OCI-LY1 (cell line): ENCODE measurements at regions not wholly inside any gene's neighbourhood (a gene's known extent, or its start where the extent isn't known, plus 50 kb on each side); places are given as distances from the start of the nearest gene placed in this dataset.

Source experiments
- H2AFZ ChIP-seq: fragments of 200-600 bp; sonication (generic), shearing (Covaris generic); 2 replicates; pipeline ENCODE4 v1.6.0; 2014; ENCODE audit warnings: antibody characterized with exemption, mild to moderate bottlenecking, low read length
- H3F3A ChIP-seq: fragments of 200-600 bp; sonication (generic), shearing (Covaris generic); 2 replicates; pipeline ENCODE4 v1.6.0; 2014; ENCODE audit warnings: mild to moderate bottlenecking, antibody characterized with exemption, low read length, moderate library complexity; ENCODE audit not compliant: insufficient read depth
- H3K27ac ChIP-seq: fragments of 200-600 bp; sonication (generic); 2 replicates; pipeline ENCODE4 v1.5.1; 2014; ENCODE audit warnings: low read length, mixed run types, mild to moderate bottlenecking, low read depth; ENCODE audit not compliant: poor library complexity, severe bottlenecking
- H3K27me3 ChIP-seq: fragments of 200-600 bp; sonication (generic); 2 replicates; pipeline ENCODE4 v1.6.0; 2014; ENCODE audit warnings: antibody characterized with exemption, mild to moderate bottlenecking, low read length, moderate library complexity; ENCODE audit not compliant: insufficient read depth
- H3K36me3 ChIP-seq: fragments of 200-600 bp; sonication (generic); 2 replicates; pipeline ENCODE4 v1.6.1; 2014; ENCODE audit warnings: mild to moderate bottlenecking, antibody characterized with exemption, low read length, moderate library complexity, mixed read lengths; ENCODE audit not compliant: insufficient read depth
- H3K4me1 ChIP-seq: fragments of 200-600 bp; sonication (generic); 2 replicates; pipeline ENCODE4 v1.5.1; 2014; ENCODE audit warnings: mild to moderate bottlenecking, low read length, moderate library complexity; ENCODE audit not compliant: insufficient read depth, severe bottlenecking
- H3K4me2 ChIP-seq: fragments of 200-600 bp; sonication (generic), shearing (Covaris generic); 2 replicates; pipeline ENCODE4 v1.6.1; 2014; ENCODE audit warnings: low read length
- H3K4me3 ChIP-seq: fragments of 200-600 bp; sonication (generic); 2 replicates; pipeline ENCODE4 v1.5.1; 2014; ENCODE audit warnings: low read length, low read depth, mild to moderate bottlenecking, mixed read lengths; ENCODE audit not compliant: poor library complexity, severe bottlenecking
- H3K79me2 ChIP-seq: fragments of 200-600 bp; shearing (Covaris generic); 2 replicates; pipeline ENCODE4 v1.6.1; 2016; ENCODE audit warnings: mixed run types, low read length, mixed read lengths; ENCODE audit not compliant: insufficient read depth
- H3K9ac ChIP-seq: fragments of 200-600 bp; sonication (generic), shearing (Covaris generic); 2 replicates; pipeline ENCODE4 v1.6.1; 2014; ENCODE audit warnings: mild to moderate bottlenecking, low read length, mixed read lengths
- H3K9me2 ChIP-seq: fragments of 200-600 bp; sonication (generic), shearing (Covaris generic); 2 replicates; pipeline ENCODE4 v1.6.1; 2014; ENCODE audit warnings: low read depth, mild to moderate bottlenecking, low read length, mixed read lengths
- H3K9me3 ChIP-seq: fragments of 200-600 bp; shearing (Covaris generic); 2 replicates; pipeline ENCODE4 v1.6.1; 2014; ENCODE audit warnings: low read length, mixed read lengths
- H4K20me1 ChIP-seq: fragments of 200-600 bp; sonication (generic), shearing (Covaris generic); 2 replicates; pipeline ENCODE4 v1.6.0; 2016; ENCODE audit warnings: mild to moderate bottlenecking, low read length; ENCODE audit not compliant: insufficient read depth
- EZH2 ChIP-seq: fragments of 200-600 bp; sonication (generic), shearing (Covaris generic); IDR thresholded peaks from 2 replicates; pipeline ENCODE4 v1.8.0; 2017; ENCODE audit warnings: borderline replicate concordance, mixed run types, mild to moderate bottlenecking, antibody characterized with exemption, low read length, moderate library complexity, mixed read lengths
- TF ChIP-seq, protein P1 (sequence below): fragments of 200-600 bp; sonication (generic), shearing (Covaris generic); IDR thresholded peaks from 2 replicates; pipeline ENCODE4 v1.5.1; 2017; ENCODE audit warnings: mild to moderate bottlenecking, antibody characterized with exemption, low read length, moderate library complexity, mixed read lengths

DNA sequence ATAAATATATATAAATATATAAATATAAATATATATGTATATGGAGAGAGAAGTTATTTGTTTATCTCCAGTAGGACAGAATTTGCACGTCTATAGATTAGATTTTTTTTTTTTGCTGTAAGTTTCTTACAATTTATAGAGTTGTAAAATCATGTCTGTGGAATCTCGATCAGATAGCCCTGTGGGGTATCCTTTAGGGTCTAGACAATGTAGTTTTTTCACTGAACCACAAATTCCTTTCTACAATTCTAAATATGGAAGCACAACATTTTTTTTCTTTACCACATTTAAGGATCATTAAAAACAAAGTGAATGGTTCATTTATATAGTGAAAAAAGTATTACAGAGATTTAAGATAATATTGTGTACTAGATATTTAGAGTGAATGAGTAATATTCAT lies 384.2 kb upstream of the ZNF608 start:
- H3K4me3 ChIP-seq: no peak overlapping the region
- no peaks in the 10 kb centered on the region for H3K36me3 ChIP-seq
- H4K20me1 ChIP-seq: no peaks in the 10 kb centered on the region
- H3K79me2 ChIP-seq: no peaks in the 10 kb centered on the region
- H3F3A ChIP-seq: no peaks in the 10 kb centered on the region
- H3K4me1 ChIP-seq: peaks cover 6% of the 10 kb centered on the region
- H3K4me2 ChIP-seq: no peak overlapping the region
- H3K27me3 ChIP-seq: no peaks in the 10 kb centered on the region
- H3K27ac ChIP-seq: no peak overlapping the region
- TF ChIP-seq, protein P1, sequence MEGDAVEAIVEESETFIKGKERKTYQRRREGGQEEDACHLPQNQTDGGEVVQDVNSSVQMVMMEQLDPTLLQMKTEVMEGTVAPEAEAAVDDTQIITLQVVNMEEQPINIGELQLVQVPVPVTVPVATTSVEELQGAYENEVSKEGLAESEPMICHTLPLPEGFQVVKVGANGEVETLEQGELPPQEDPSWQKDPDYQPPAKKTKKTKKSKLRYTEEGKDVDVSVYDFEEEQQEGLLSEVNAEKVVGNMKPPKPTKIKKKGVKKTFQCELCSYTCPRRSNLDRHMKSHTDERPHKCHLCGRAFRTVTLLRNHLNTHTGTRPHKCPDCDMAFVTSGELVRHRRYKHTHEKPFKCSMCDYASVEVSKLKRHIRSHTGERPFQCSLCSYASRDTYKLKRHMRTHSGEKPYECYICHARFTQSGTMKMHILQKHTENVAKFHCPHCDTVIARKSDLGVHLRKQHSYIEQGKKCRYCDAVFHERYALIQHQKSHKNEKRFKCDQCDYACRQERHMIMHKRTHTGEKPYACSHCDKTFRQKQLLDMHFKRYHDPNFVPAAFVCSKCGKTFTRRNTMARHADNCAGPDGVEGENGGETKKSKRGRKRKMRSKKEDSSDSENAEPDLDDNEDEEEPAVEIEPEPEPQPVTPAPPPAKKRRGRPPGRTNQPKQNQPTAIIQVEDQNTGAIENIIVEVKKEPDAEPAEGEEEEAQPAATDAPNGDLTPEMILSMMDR: no peak
- TF ChIP-seq EZH2: no peak
- no peaks in the 10 kb centered on the region for H3K9me2 ChIP-seq
- no peak overlapping the region for H3K9ac ChIP-seq
- H2AFZ ChIP-seq: peak overlapping the region; percentile 1; the same call in 1 of the 2 replicates
- H3K9me3 ChIP-seq: no peaks in the 10 kb centered on the region

- Histone ChIP-seq H3K79me2 (no peaks in the 10 kb centered on the region), H3K4me1 (no peaks in the 10 kb centered on the region), H3F3A (no peaks in the 10 kb centered on the region), H3K27ac (no peak overlapping the region), H4K20me1 (no peaks in the 10 kb centered on the region), H2AFZ (no peak overlapping the region), H3K4me2 (no peak overlapping the region), H3K36me3 (no peaks in the 10 kb centered on the region), H3K27me3 (no peaks in the 10 kb centered on the region), H3K9ac (no peak overlapping the region), H3K9me3 (no peaks in the 10 kb centered on the region), H3K4me3 (no peak overlapping the region), H3K9me2 (no peaks in the 10 kb centered on the region)
- no peak for TF ChIP-seq EZH2
- TF ChIP-seq, protein P1: no peak
Observed at GRCh38 chr5:125134216-125135081, 388.0 kb upstream of the ZNF608 start.

DNA sequence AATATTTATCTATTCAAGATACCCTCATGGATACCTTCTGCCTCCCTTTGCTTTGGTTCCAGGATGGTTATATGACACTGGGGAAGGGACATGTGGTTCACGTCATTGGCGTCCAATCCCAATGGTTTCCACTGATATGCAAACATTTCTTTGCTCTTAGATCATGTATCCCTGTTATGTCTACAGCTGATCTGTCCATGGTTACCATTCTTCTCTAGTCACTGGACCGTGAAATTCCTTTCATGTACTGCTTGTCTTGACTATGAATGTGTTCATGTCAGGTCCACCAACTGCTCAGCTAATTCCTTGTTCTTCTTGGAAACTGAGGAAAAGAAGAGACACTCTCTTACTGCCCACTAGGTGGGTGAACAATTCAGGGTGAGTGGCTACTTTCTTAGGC lies 391.1 kb upstream of the ZNF608 start:
- Histone ChIP-seq H3F3A (no peaks in the 10 kb centered on the region), H4K20me1 (no peaks in the 10 kb centered on the region), H3K27ac (no peak overlapping the region), H3K79me2 (no peaks in the 10 kb centered on the region), H3K36me3 (no peaks in the 10 kb centered on the region), H3K27me3 (no peaks in the 10 kb centered on the region), H2AFZ (no peak overlapping the region), H3K4me3 (no peak overlapping the region), H3K4me1 (peaks cover 6% of the 10 kb centered on the region), H3K9ac (no peak overlapping the region), H3K9me3 (no peaks in the 10 kb centered on the region), H3K9me2 (no peaks in the 10 kb centered on the region), H3K4me2 (no peak overlapping the region)
- TF ChIP-seq, protein P1: no peak
- no peak for TF ChIP-seq EZH2
